G401.6 (cell line): ENCODE measurements at regions not wholly inside any gene's neighbourhood (a gene's known extent, or its start where the extent isn't known, plus 50 kb on each side); places are given as distances from the start of the nearest gene placed in this dataset.

Source experiments
- FAIRE-seq: peaks from 2 replicates; lab custom pipeline; 2012; peaks lifted over from hg19 to GRCh38; lab: Jason Lieb, UNC

GRCh38 chr16:6124136-6124535 lies 1026.5 kb upstream of the EEF2KMT start:
- FAIRE-seq = no peak

DNA sequence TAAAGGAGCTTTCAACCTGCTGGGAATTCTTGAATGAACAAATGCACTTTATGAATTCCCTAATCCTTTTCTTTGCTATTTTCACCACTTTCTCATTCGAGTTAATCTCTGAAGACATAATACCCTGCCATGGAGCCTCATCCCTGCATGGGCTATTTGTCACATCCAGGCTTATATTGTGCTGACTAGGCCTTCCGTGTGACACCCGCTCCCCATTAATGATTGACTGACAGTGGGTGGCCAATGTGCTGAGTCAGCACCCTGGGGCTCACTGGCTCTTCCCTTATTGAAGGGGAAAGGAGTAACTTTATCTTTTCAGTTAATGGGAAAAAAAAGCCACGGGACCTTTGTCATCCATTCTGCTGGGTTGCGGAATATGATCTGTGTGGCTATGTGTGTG lies 1024.8 kb upstream of the EEF2KMT start:
- FAIRE-seq = no peak

GRCh38 chr16:6114691-6115090 lies 1017.1 kb upstream of the EEF2KMT start:
- no peak for FAIRE-seq

DNA sequence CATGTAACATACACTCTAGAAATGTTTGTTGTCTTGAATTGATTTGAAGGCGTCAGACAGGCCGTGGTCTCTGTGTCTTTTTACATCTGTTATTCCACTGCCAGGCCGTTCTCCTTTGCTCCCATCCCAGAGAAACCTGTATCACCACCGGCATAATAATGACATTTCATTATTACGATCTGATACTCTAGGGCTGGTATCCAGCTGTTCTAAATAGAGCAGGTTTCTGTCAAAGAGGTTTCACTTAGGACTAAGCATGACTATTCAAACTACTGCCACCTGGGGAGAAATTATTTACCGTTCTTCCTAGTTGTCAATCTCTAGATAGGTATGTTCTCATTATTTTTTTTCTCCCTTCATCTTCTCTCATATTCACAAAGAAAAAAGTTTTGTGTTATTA lies 1016.2 kb upstream of the EEF2KMT start:
- no peak for FAIRE-seq

DNA sequence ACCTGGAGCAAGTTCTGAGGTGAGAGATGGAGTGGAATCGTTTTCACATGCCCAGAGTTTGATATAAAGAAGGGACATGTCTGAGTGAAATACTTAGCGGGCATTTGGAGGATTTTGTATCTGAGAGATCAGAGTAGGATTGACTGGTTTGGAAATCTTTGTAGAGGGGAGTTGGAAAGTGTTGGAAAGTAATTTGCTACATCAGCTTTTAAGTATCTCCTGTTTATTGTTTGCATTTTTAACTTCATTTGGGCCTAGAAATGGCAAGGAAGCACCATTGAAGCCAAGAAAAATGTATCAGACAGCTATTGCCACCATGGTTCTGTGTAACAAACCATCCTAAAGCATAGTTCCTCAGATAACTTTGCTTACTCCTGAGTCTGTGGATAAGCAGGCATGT lies 1015.1 kb upstream of the EEF2KMT start:
- no peak for FAIRE-seq

DNA sequence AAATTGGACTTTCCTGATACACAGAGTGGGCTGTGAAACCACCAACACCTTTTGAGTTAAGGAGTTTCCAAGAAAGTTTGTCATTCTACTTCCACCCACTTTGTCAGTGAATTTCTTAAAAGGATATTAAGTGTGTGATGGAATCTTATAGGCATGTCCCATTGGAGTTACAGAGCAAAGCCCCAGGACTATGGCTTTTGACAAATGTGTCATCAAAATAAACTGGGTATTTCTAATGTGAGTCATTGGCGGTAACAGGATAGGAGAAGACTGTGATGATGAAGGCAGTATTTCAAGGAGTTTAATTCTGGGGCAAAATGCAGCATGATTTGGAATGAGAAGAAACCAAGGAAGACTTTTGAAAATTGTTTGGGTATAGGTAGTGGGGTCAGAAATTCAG lies 1013.8 kb upstream of the EEF2KMT start:
- FAIRE-seq = no peak

GRCh38 chr16:6110346-6110745 lies 1012.8 kb upstream of the EEF2KMT start:
- FAIRE-seq = no peak

DNA sequence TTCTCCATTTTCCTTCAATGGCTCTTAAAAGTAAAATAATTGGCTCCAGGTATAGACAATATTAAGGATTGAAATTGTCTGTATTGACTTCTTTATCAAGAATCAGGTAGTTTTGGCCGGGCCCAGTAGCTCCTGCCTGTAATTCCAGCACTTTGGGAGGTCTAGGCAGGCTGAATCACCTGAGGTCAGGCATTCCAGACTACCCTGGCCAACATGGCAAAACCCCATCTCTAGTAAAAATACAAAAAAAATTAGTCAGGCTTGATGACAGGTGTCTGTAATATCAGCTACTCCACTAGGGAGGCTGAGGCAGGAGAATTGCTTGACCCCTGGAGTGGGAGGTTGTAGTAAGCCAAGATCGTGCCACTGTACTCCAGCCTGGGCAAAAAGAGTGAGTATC lies 1008.5 kb upstream of the EEF2KMT start:
- no peak for FAIRE-seq

GRCh38 chr16:6105115-6105514 lies 1007.5 kb upstream of the EEF2KMT start:
- FAIRE-seq = no peak

DNA sequence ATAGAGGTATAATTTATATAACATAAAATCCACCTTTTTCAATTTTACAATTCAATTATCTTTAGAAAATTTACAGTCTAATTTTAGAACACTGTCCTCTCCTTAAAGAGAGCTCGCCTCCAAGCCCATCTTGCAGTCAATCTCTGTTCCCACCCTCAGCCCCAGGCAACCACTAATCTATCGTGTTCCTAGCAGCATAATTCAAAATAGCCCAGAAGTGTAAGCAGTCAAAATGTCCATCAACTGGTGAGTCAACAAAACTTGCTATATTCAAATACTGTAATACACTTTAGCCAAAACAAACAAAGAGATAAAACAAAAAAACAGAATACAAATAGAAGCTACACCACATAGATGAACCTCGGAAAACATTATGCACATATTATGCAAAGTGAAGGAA lies 1006.8 kb upstream of the EEF2KMT start:
- no peak for FAIRE-seq

DNA sequence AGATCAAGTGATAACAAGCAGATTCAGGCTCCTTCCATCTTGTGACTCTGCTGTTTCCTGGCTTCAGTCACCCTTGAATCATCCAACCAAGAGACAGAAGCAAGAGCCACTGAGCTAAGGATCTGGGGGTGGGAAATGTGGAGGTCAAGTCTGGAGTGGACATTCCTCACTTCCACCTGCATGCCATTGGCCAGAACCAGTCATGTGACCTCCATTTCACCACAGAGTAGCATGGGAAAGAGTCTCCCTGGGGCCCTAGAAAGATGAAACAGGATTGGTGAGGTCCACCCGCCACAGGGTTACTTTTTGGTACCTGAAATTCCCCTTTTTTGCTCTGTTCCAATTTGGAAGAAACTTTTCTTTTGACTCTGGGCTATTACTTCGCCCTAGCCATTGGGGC lies 1006.0 kb upstream of the EEF2KMT start:
- FAIRE-seq = no peak

DNA sequence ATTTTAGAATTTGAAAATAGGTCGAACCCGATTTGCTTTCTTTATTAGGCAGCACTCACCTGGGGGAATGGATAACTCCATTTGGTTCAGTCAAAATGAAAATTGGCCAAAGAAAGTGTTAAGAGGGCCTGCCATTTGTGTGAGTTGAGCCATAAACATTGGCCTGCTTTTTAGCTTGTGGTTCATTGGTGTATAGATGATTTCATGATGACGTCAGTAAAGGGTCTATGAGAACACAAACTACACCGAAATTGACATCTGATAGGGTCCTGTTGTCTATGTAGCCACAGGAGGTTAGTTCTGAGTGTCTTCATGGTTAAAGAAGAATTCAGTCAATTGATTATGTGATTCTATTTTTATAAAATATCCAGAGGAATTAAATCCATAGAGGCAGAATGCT lies 1001.5 kb upstream of the EEF2KMT start:
- FAIRE-seq = no peak

GRCh38 chr16:6096931-6097670 lies 999.5 kb upstream of the EEF2KMT start:
- no peak for FAIRE-seq

DNA sequence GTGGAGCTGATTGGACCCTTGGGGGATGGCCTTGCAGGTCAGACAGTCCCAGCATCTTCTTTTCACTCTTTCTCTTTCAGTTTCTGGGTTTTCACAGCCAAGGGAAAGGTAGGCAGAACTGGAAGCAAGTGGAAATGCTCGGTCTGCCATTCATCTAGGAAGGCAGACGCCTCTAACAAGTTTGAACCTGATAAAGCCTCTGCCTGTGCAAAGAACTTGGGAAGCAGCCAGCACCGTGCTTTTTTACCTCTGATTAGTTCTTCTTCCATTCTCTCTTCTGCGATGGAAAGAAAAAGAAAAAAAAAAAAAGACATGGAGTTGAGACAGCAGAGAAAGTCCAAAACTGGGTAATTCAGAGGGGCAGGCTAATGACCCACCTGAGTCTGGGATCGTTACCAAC lies 997.8 kb upstream of the EEF2KMT start:
- FAIRE-seq = no peak

- no peak for FAIRE-seq
These were observed 993.4 kb upstream of the EEF2KMT start for GRCh38 chr16:6091021-6091420.

- FAIRE-seq = no peak
These were observed 983.9 kb upstream of the EEF2KMT start for GRCh38 chr16:6081320-6081976.

DNA sequence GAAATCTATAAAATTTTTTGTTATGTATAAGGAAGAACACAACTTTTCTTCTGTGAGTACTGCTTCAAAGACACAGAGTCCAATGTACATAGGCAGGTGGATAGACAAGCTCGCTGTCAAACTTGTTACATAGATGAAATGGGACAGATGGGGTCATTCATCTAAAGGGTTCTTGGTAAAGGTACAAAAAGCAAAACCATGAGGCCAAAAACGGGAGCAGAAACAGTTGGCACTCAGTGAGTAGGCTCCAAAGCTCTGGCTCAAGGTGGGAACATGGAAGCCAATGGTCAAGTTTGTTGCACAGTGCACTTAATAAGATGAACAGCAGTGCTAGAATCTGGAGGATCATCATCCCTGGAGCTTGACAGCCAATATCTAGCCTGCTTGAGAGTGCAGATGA lies 979.0 kb upstream of the EEF2KMT start:
- FAIRE-seq = no peak

DNA sequence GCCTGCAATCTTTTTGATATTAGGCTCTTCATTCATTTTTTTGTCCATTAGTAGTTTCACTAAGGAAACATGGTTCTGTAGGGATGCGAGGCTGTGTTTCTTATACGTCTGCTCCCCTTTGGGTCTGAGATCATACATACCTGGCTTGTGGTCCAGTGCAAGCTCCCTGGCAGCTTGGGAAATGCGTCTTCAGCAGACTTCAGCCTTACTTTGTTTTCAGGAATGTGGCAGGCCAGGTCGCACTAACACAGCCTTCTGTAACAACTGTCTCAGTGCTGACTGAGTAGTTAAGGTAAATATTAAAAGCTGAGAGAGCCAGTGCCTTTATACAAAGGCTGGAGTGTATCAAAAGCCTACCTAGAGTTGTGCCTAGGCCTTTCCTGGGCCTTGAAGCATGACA lies 970.5 kb upstream of the EEF2KMT start:
- no peak for FAIRE-seq

DNA sequence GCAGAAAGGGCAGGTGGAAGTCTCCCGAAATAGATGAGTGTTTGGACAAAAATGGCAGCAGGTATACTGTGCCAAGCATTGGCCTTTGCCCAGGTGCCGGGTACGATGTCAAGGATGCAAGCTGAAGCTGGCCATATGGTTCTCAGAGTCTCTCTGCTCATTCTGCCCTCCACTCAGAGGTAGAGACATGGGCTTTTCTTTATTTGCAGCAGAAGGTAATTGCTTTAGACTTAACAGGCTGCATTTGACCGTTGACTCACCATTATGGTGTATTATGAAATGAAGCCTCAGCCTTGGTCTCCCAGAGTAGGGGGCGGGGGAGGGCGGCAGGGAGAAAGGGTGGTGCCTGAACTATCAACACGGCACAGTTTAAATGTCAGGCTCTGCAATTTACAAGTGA lies 969.1 kb upstream of the EEF2KMT start:
- FAIRE-seq = no peak

DNA sequence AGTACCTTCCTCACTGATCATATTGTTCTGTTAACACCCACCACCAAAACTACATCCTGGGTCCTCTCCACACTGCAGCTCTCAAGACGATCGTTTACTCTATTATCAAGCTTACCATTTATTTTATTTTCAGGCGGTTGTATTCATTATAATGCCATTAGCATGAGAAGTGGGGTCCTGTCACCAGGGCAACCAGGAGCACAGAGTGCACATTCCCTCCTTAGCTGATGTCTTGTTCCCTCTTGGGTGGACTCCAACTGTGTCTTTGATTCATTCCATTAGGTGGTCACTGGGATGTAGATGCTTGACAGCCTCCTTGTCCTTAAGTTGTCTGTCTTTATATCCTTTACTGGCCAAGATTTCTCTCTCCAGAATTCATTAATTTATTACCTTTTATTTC lies 965.9 kb upstream of the EEF2KMT start:
- no peak for FAIRE-seq

GRCh38 chr16:6059671-6060070 lies 962.1 kb upstream of the EEF2KMT start:
- no peak for FAIRE-seq

DNA sequence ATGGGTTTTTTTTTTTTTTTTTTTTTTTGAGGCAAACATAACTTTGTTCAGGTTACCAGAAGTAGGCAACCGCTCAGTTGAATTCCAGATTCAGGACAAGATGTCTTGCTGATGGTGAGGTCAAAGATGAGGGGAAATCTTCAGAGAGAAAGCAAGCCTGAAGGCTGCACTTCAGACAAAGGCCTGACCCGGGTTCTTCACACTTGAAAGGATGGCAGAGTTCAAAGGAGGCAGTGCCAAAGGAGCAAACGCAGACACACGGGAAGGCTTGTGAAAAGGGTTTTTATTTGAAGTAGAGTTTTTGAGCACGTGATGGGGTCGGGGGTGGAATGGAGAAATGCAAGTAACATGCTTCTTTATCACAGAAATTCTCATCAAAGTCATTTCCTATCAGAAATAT lies 960.2 kb upstream of the EEF2KMT start:
- no peak for FAIRE-seq

GRCh38 chr16:6048017-6048416 lies 950.4 kb upstream of the EEF2KMT start:
- no peak for FAIRE-seq

DNA sequence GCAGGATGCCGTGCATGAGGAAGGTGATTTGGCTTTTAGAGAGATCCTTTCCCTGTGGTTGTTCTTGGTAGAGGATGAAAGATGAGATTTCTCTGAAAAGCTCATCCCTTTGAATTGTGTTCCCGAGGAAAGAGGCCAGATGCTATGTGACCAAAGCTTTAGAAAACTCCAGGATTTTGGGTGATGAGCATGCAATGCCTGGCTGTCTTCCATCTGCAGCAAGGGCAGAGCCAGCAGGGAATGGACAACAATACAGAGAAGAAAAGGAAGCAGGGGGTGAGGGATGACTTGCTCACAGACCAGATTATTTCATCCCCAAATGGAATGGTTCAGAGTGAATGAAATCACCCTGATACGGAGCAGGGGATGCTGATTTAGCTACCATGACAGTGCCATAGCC lies 949.7 kb upstream of the EEF2KMT start:
- FAIRE-seq = no peak
